ENCODE measurements at regions not wholly inside any gene's neighbourhood (a gene's known extent, or its start where the extent isn't known, plus 50 kb on each side); places are given as distances from the start of the nearest gene placed in this dataset.

GRCh38 chr18:41690332-41691127 is 264.5 kb upstream of the PIK3C3 start:
- Histone ChIP-seq H3K27me3 (no peaks in the 10 kb centered on the region), H3K27ac (no peak overlapping the region), H3K4me1 (no peaks in the 10 kb centered on the region), H3K9me3 (no peaks in the 10 kb centered on the region), H3K36me3 (no peaks in the 10 kb centered on the region), H3K4me3 (no peak overlapping the region)
- no peak for DNase-seq
- no peak for TF ChIP-seq POLR2A (IDR thresholded peaks at IDR 0.05)
- no peak for TF ChIP-seq CTCF (IDR thresholded peaks at IDR 0.05)
- TF ChIP-seq POLR2AphosphoS5 (IDR thresholded peaks at IDR 0.05), result no peak
- TF ChIP-seq EP300 (IDR thresholded peaks at IDR 0.05; ENCODE audit: low read depth), result no peak
- in situ Hi-C loops (cut with MboI; ENCODE audit: low pct_ligation_motif_present in 1 of 4, low pct_unique_long_range_greater_than_20kb in 1 of 4, low sequenced_read_pairs in 3 of 4), result no loop called here
- WGBS, 2 donors (ENCODE audit: low coverage in 1 of 2), result 86 to 91% methylated on average over 4 of the region's 4 CpGs
- intact Hi-C loops (cut with DNase I; ENCODE audit: low total_unique reads), result no loop called here

- no peak for DNase-seq
- Histone ChIP-seq H3K4me1 (no peaks in the 10 kb centered on the region), H3K27me3 (no peaks in the 10 kb centered on the region), H3K36me3 (no peaks in the 10 kb centered on the region), H3K9me3 (no peaks in the 10 kb centered on the region), H3K27ac (no peak overlapping the region), H3K4me3 (no peak overlapping the region)
- in situ Hi-C loops (cut with MboI; ENCODE audit: low pct_ligation_motif_present in 1 of 4, low pct_unique_long_range_greater_than_20kb in 1 of 4, low sequenced_read_pairs in 3 of 4) (no loop called here), intact Hi-C loops (cut with DNase I; ENCODE audit: low total_unique reads) (no loop called here)
- TF ChIP-seq CTCF (IDR thresholded peaks at IDR 0.05), result no peak
- TF ChIP-seq EP300 (IDR thresholded peaks at IDR 0.05; ENCODE audit: low read depth), result no peak
- no peak for TF ChIP-seq POLR2AphosphoS5 (IDR thresholded peaks at IDR 0.05)
- no peak for TF ChIP-seq POLR2A (IDR thresholded peaks at IDR 0.05)
- 70 to 75% methylated on average over 2 of the region's 2 CpGs for WGBS, 2 donors (ENCODE audit: low coverage in 1 of 2)
Measured at GRCh38 chr18:41687138-41687537, 267.9 kb upstream of the PIK3C3 start.

GRCh38 chr18:41681138-41681880 is 273.7 kb upstream of the PIK3C3 start:
- intact Hi-C loops (cut with DNase I; ENCODE audit: low total_unique reads) (no loop called here), in situ Hi-C loops (cut with MboI; ENCODE audit: low pct_ligation_motif_present in 1 of 4, low pct_unique_long_range_greater_than_20kb in 1 of 4, low sequenced_read_pairs in 3 of 4) (no loop called here)
- WGBS, 2 donors (ENCODE audit: low coverage in 1 of 2), result 78 to 87% methylated on average over 1 to 8 of the region's 8 CpGs
- TF ChIP-seq EP300 (IDR thresholded peaks at IDR 0.05; ENCODE audit: low read depth) (no peak), POLR2AphosphoS5 (IDR thresholded peaks at IDR 0.05) (no peak)
- Histone ChIP-seq H3K4me1 (no peaks in the 10 kb centered on the region), H3K27me3 (no peaks in the 10 kb centered on the region), H3K4me3 (no peak overlapping the region), H3K9me3 (no peaks in the 10 kb centered on the region), H3K27ac (no peak overlapping the region), H3K36me3 (no peaks in the 10 kb centered on the region)
- DNase-seq, result no peak

- Histone ChIP-seq H3K27me3 (no peaks in the 10 kb centered on the region), H3K4me3 (no peak overlapping the region), H3K36me3 (no peaks in the 10 kb centered on the region), H3K9me3 (no peaks in the 10 kb centered on the region), H3K27ac (no peak overlapping the region), H3K4me1 (no peaks in the 10 kb centered on the region)
- 57 to 59% methylated on average over 7 of the region's 7 CpGs for WGBS, 2 donors (ENCODE audit: low coverage in 1 of 2)
- TF ChIP-seq POLR2A (IDR thresholded peaks at IDR 0.05) (no peak), EP300 (IDR thresholded peaks at IDR 0.05; ENCODE audit: low read depth) (no peak), CTCF (IDR thresholded peaks at IDR 0.05) (no peak), POLR2AphosphoS5 (IDR thresholded peaks at IDR 0.05) (no peak)
- intact Hi-C loops (cut with DNase I; ENCODE audit: low total_unique reads) (no loop called here), in situ Hi-C loops (cut with MboI; ENCODE audit: low pct_ligation_motif_present in 1 of 4, low pct_unique_long_range_greater_than_20kb in 1 of 4, low sequenced_read_pairs in 3 of 4) (no loop called here)
- no peak for DNase-seq
Measured at GRCh38 chr18:41674506-41674905, 280.5 kb upstream of the PIK3C3 start.
